ENCODE measurements at regions not wholly inside any gene's neighbourhood (a gene's known extent, or its start where the extent isn't known, plus 50 kb on each side); places are given as distances from the start of the nearest gene placed in this dataset.
"Not testable (repeated sequence)": the region's sequence is repeated elsewhere in the genome, so short reads cannot be mapped to it uniquely, and the experiment has no call there.

DNA sequence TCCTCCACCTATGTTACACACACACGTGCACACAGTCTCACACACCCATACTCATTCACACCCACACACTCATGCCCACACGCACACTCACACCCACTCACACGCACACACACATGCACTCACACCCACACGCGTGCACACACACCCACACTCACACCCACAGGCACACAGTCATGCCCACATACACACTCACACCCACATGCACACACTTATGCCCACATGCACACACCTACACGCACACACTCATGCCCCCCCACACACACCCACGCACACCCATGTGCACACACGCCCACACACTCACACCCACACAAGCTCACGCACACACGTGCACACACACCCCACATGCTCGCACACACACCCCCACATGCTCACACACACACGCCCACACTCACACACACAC is 140.0 kb downstream of the F11 start:
- H3K4me3 ChIP-seq = no peak overlapping the region
- no peak for ATAC-seq (ENCODE audit: insufficient number of reproducible peaks, low FRiP score, low read depth)
- DNase-seq (ENCODE audit: low spot score) = no peak

GRCh38 chr4:186404562-186405134 is 138.7 kb downstream of the F11 start:
- H3K4me1 ChIP-seq (ENCODE audit: control insufficient read depth in 1 of 2, low read depth in 2 of 2) = no peaks in the 10 kb centered on the region
- TF ChIP-seq, protein P1, sequence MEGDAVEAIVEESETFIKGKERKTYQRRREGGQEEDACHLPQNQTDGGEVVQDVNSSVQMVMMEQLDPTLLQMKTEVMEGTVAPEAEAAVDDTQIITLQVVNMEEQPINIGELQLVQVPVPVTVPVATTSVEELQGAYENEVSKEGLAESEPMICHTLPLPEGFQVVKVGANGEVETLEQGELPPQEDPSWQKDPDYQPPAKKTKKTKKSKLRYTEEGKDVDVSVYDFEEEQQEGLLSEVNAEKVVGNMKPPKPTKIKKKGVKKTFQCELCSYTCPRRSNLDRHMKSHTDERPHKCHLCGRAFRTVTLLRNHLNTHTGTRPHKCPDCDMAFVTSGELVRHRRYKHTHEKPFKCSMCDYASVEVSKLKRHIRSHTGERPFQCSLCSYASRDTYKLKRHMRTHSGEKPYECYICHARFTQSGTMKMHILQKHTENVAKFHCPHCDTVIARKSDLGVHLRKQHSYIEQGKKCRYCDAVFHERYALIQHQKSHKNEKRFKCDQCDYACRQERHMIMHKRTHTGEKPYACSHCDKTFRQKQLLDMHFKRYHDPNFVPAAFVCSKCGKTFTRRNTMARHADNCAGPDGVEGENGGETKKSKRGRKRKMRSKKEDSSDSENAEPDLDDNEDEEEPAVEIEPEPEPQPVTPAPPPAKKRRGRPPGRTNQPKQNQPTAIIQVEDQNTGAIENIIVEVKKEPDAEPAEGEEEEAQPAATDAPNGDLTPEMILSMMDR (IDR thresholded peaks at IDR 0.05) = no peak
- DNase-seq (ENCODE audit: low spot score) = no peak
- H3K36me3 ChIP-seq = no peaks in the 10 kb centered on the region
- H3K4me3 ChIP-seq = no peak overlapping the region
- H3K27me3 ChIP-seq (replicated peaks; ENCODE audit: insufficient read depth) = no peaks in the 10 kb centered on the region
- no peak overlapping the region for H3K27ac ChIP-seq
- H3K9me3 ChIP-seq = no peaks in the 10 kb centered on the region
- no peak for ATAC-seq (ENCODE audit: insufficient number of reproducible peaks, low FRiP score, low read depth)

More for the DNA sequence above, 140.0 kb downstream of the F11 start:
- TF ChIP-seq, protein P1 (IDR thresholded peaks at IDR 0.05) = no peak
- Histone ChIP-seq H3K36me3 (no peaks in the 10 kb centered on the region), H3K27me3 (replicated peaks; ENCODE audit: insufficient read depth) (no peaks in the 10 kb centered on the region), H3K27ac (no peak overlapping the region), H3K4me1 (ENCODE audit: control insufficient read depth in 1 of 2, low read depth in 2 of 2) (no peaks in the 10 kb centered on the region), H3K9me3 (no peaks in the 10 kb centered on the region)

DNA sequence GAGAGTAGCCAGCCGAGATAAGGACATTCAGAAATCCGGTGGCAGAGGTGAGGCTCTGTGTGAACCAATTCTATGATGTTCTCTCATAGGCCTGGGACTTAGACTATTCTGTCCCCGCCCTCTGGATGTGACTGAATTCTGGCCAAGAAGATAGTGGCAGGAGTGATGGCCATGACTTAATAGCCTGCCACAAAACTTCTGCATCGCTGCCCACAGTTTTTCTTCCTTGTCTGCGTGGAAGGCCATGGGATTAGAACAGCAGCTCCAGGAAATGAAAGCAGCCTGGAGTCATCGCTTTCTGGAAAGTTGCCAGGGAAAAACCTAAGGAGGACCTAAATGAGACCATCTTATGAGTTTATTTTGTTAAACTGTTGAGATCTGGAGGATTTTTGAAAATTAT is 134.7 kb downstream of the F11 start:
- Histone ChIP-seq H3K4me3 (no peak overlapping the region), H3K27ac (no peak overlapping the region), H3K4me1 (ENCODE audit: control insufficient read depth in 1 of 2, low read depth in 2 of 2) (no peaks in the 10 kb centered on the region), H3K9me3 (no peaks in the 10 kb centered on the region), H3K27me3 (replicated peaks; ENCODE audit: insufficient read depth) (no peaks in the 10 kb centered on the region), H3K36me3 (no peaks in the 10 kb centered on the region)
- ATAC-seq (ENCODE audit: insufficient number of reproducible peaks, low FRiP score, low read depth) (no peak), DNase-seq (ENCODE audit: low spot score) (no peak)
- TF ChIP-seq, protein P1 (IDR thresholded peaks at IDR 0.05) = no peak

DNA sequence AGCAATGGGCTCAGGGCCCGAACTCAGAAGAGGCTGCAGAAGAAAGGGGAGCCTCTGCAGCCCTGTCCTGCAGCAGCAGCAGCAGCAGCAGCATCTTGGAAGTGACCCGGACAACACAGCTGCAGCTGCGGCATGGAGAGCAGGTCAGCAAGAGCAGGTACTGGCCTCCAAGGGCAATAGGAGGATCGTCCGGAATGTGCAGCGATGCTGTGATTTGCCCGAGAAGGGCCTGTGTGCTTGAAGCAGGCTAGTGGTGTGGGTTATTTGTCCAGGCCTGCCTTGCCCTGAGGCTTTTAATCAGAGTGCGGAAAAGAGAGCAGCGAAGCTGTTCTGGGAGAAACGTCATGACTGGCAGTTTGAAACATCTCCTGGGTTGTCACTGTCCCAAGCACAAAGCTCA is 126.0 kb downstream of the F11 start:
- DNase-seq (ENCODE audit: low spot score) = no peak
- Histone ChIP-seq H3K4me1 (ENCODE audit: control insufficient read depth in 1 of 2, low read depth in 2 of 2) (no peaks in the 10 kb centered on the region), H3K27ac (no peak overlapping the region), H3K9me3 (no peaks in the 10 kb centered on the region), H3K4me3 (no peak overlapping the region), H3K27me3 (replicated peaks; ENCODE audit: insufficient read depth) (no peaks in the 10 kb centered on the region), H3K36me3 (no peaks in the 10 kb centered on the region)
- ATAC-seq (ENCODE audit: insufficient number of reproducible peaks, low FRiP score, low read depth) = no peak
- TF ChIP-seq, protein P1 (IDR thresholded peaks at IDR 0.05) = no peak

DNA sequence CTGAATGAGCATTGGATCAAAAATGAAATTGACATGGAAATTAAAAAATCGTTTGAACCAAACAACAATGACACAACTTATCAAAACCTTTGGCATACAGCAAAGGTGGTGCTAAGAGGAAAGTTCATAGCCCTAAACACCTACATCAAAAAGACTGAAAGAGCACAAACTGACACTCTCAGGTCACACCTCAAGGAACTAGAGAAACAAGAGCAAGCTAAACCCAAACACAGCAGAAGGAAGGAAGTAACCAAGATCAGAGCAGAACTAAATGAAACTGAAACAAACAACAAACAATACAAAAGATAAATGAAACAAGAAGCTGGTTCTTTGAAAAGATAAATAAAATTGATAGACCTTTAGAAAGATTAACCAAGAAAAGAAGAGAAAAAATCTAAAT is 118.3 kb downstream of the F11 start:
- H3K27me3 ChIP-seq (replicated peaks; ENCODE audit: insufficient read depth); DNase-seq (ENCODE audit: low spot score); H3K9me3 ChIP-seq; H3K27ac ChIP-seq; H3K4me3 ChIP-seq; H3K36me3 ChIP-seq; ATAC-seq (ENCODE audit: insufficient number of reproducible peaks, low FRiP score, low read depth); H3K4me1 ChIP-seq (ENCODE audit: control insufficient read depth in 1 of 2, low read depth in 2 of 2): not testable (repeated sequence)

DNA sequence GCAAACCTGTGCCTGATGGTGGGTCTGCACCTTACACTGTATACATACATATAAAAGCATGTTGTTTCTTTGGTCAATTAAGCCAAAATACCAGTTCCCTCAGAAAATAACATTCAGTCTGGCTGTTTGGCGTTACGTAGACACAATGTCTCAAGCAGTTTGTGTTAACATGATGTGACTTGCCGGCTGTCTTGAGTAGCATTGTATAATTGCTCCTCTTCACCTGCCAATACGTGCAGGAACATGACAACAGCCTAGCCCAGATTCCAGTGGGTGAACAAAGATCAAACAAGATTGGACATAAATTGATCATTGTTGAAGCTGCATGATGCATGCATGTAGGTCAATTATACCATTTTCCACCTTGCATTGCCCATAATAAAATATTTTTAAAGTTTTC is 102.3 kb downstream of the F11 start:
- TF ChIP-seq, protein P1 (IDR thresholded peaks at IDR 0.05) = no peak
- no peak overlapping the region for H3K27ac ChIP-seq
- H3K9me3 ChIP-seq = peaks cover 7% of the 10 kb centered on the region
- no peak for ATAC-seq (ENCODE audit: insufficient number of reproducible peaks, low FRiP score, low read depth)
- DNase-seq (ENCODE audit: low spot score) = no peak
- no peaks in the 10 kb centered on the region for H3K4me1 ChIP-seq (ENCODE audit: control insufficient read depth in 1 of 2, low read depth in 2 of 2)
- H3K4me3 ChIP-seq = no peak overlapping the region
- H3K27me3 ChIP-seq (replicated peaks; ENCODE audit: insufficient read depth) = no peaks in the 10 kb centered on the region
- no peaks in the 10 kb centered on the region for H3K36me3 ChIP-seq

All from thoracic aorta (tissue), 2 donors.